Lung (tissue), 11 donors: ENCODE measurements at regions not wholly inside any gene's neighbourhood (a gene's known extent, or its start where the extent isn't known, plus 50 kb on each side); places are given as distances from the start of the nearest gene placed in this dataset.

Experiments used
- ATAC-seq: fragments of 200-7000 bp; cut with Tn5 transposase; one replicate; pipeline ENCODE4 v1.9.1; 2020; ENCODE audit warnings: moderate number of reproducible peaks; ENCODE audit not compliant: insufficient read depth, low FRiP score
- DNase-seq, 3 donors: peaks; one replicate each; pipeline ENCODE4 v3.0.0-alpha.2; 2013 to 2017
- H3K27ac ChIP-seq, 2 donors: one replicate each; pipeline ENCODE4 v1.5.1; 2013; ENCODE audit warnings: mild to moderate bottlenecking in 2 of 2, moderate library complexity in 2 of 2, control low read depth in 1 of 2, inconsistent platforms in 1 of 2, low read depth in 1 of 2, low read length in 1 of 2
- H3K27me3 ChIP-seq, 3 donors: one replicate each; pipeline ENCODE4 v1.5.1; 2013; ENCODE audit warnings: low read length in 2 of 3; ENCODE audit not compliant: control insufficient read depth in 3 of 3, insufficient read depth in 3 of 3
- H3K36me3 ChIP-seq, 4 donors: one replicate each; pipeline ENCODE4 v1.5.1; 2013; ENCODE audit warnings: low read length in 4 of 4, mild to moderate bottlenecking in 1 of 4, moderate library complexity in 1 of 4; ENCODE audit not compliant: control insufficient read depth in 4 of 4, insufficient read depth in 4 of 4
- H3K4me1 ChIP-seq, 5 donors: one replicate each; pipeline ENCODE4 v1.5.1; 2013; ENCODE audit warnings: low read length in 5 of 5, mild to moderate bottlenecking in 2 of 5, moderate library complexity in 1 of 5; ENCODE audit not compliant: control insufficient read depth in 5 of 5, insufficient read depth in 5 of 5
- H3K4me3 ChIP-seq: one replicate; pipeline ENCODE4 v1.5.1; 2013; ENCODE audit warnings: mild to moderate bottlenecking, control low read depth, moderate library complexity
- H3K9ac ChIP-seq, 2 donors: one replicate each; pipeline ENCODE4 v1.5.1; 2013; ENCODE audit warnings: low read length in 2 of 2, control low read depth in 1 of 2; ENCODE audit not compliant: insufficient read depth in 1 of 2
- H3K9me3 ChIP-seq, 4 donors: one replicate each; pipeline ENCODE4 v1.5.1; 2013; ENCODE audit warnings: low read length in 3 of 4, mild to moderate bottlenecking in 1 of 4, moderate library complexity in 1 of 4; ENCODE audit not compliant: control insufficient read depth in 4 of 4, insufficient read depth in 3 of 4
- WGBS, 2 donors: extraction: QIAGEN DNeasy Blood & Tissue Kit; methylation state at CpG; one replicate each; pipeline ENCODE4 v1.1.7; 2013; 5-methylcytosine and 5-hydroxymethylcytosine counted together
- TF ChIP-seq, protein P1 (sequence below): IDR thresholded peaks from 2 replicates; pipeline ENCODE4 v1.5.1; 2012; ENCODE audit warnings: mild to moderate bottlenecking; ENCODE audit errors: control extremely low read depth, extremely low read depth
- donor health status: control.
- donor health status: control.
- donor health status: Bipolar disorder and iron deficiency.
- donor health status: healthy.
- donor health status: DM: yes; HTN: yes; CAD: no.

DNA sequence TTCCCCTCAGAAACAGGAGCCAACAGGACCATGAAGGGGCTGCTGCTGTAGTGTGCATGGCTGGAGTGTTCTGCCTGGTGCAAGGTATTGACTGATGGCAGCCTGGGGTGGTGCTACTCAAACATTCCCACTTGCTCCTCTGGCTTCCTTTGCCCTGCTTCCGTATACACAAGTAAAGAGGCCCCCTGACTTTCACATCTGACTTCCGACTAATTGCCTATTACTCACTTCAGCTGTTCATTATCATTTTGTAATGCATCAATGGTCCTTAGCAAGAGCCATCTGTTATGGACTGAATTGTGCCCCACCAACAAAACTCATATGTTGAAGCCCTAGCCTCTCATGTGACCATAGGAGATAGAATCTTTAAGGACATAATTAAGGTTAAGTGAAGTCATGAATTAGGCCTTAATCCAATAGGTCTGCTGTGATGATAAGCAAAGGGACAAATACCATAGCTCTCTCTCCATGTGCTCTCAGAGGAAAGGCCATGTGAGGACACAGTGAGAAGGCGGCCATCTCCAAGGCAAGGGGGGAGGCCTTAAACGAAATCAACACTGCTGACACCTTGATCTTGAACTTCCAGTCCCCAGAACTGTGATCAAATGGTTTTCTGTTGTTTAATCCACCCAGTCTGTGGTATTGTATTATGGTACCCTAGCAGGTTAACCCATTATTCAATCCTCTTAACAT, 122.5 kb upstream of the CLNK start:
- peaks cover 0 to 2% (median 0%) of the 10 kb centered on the region in 4 donors for H3K9me3 ChIP-seq
- H3K4me3 ChIP-seq = no peak overlapping the region
- no peak overlapping the region for H3K27ac ChIP-seq
- no peaks in the 10 kb centered on the region for H3K4me1 ChIP-seq
- no peak for ATAC-seq
- TF ChIP-seq, protein P1, sequence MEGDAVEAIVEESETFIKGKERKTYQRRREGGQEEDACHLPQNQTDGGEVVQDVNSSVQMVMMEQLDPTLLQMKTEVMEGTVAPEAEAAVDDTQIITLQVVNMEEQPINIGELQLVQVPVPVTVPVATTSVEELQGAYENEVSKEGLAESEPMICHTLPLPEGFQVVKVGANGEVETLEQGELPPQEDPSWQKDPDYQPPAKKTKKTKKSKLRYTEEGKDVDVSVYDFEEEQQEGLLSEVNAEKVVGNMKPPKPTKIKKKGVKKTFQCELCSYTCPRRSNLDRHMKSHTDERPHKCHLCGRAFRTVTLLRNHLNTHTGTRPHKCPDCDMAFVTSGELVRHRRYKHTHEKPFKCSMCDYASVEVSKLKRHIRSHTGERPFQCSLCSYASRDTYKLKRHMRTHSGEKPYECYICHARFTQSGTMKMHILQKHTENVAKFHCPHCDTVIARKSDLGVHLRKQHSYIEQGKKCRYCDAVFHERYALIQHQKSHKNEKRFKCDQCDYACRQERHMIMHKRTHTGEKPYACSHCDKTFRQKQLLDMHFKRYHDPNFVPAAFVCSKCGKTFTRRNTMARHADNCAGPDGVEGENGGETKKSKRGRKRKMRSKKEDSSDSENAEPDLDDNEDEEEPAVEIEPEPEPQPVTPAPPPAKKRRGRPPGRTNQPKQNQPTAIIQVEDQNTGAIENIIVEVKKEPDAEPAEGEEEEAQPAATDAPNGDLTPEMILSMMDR = no peak
- DNase-seq = no peak
- H3K9ac ChIP-seq = no peak overlapping the region
- WGBS, 2 donors = 84 to 88% methylated on average over 4 of the region's 4 CpGs
- no peaks in the 10 kb centered on the region for H3K27me3 ChIP-seq
- no peaks in the 10 kb centered on the region for H3K36me3 ChIP-seq

DNA sequence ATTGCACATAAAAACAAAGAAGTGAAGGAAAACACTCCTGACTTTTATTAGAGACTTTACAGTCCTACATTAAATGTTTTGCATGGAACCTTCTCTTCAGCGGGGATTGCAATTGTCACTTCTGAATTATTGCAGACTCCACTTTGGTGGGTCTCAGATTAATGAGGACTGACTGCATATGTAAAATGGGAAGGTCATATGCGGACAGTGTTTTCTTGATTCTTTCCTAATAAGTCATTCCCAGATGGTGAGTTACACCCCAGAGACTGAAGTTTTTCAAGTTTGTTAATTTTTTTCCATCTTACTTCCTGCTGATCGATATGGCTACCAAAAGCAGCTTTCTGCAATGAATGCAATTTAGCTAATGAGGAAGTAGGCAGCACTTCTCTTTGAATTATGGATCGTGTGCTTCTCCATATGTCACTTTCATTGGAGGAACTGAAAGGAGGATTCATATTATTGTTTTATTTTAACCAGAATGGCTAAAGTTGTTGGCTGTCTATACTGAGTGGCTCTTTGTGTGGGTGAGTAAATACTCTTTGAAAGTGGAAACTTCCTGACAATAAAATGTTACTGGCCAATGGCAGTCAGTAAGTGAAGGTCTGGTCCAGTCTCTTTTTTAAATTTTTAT, 119.3 kb upstream of the CLNK start:
- DNase-seq (no peak), ATAC-seq (no peak)
- no peaks in the 10 kb centered on the region for H3K4me1 ChIP-seq
- H3K27me3 ChIP-seq = no peaks in the 10 kb centered on the region
- peaks cover 0 to 2% (median 0%) of the 10 kb centered on the region in 4 donors for H3K9me3 ChIP-seq
- no peak overlapping the region for H3K27ac ChIP-seq
- no peak overlapping the region for H3K4me3 ChIP-seq
- WGBS, 2 donors = 49 to 56% methylated on average over 4 of the region's 4 CpGs
- no peaks in the 10 kb centered on the region for H3K36me3 ChIP-seq
- no peak overlapping the region for H3K9ac ChIP-seq
- TF ChIP-seq, protein P1 = no peak

DNA sequence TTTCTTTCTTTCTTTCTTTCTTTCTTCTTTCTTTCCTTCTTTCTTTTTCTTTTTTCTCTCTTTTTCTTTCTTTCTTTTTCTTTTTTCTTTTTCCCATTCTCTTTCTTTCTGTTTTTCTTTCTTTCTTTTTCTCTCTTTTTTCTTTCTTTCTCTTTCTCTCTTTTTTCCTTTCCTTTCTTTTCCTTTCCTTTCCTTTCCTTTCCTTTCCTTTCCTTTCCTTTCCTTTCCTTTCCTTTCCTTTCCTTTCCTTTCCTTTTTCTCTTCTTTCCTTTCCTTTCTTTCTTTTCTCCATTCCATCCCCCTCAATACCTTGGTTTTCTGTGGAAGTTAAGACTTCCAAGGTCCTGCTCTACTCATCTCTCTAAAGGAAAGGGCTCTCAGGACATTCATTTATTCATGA, 102.8 kb upstream of the CLNK start:
- no peak overlapping the region for H3K27ac ChIP-seq
- no peaks in the 10 kb centered on the region for H3K36me3 ChIP-seq
- H3K4me1 ChIP-seq = no peaks in the 10 kb centered on the region
- ATAC-seq = no peak
- TF ChIP-seq, protein P1 = no peak
- H3K9me3 ChIP-seq = no peaks in the 10 kb centered on the region
- no peak for DNase-seq
- no peak overlapping the region for H3K9ac ChIP-seq
- no peaks in the 10 kb centered on the region for H3K27me3 ChIP-seq
- no peak overlapping the region for H3K4me3 ChIP-seq
